NCI-H2227 (cell line): ENCODE measurements at regions not wholly inside any gene's neighbourhood (a gene's known extent, or its start where the extent isn't known, plus 50 kb on each side); places are given as distances from the start of the nearest gene placed in this dataset.

Experiments used
- DNase-seq: peaks from one replicate; lab custom pipeline; 2025; ENCODE audit not compliant: unreplicated experiment; lab: John Stamatoyannopoulos, UW

GRCh38 chr13:73428137-73428536, 369.3 kb downstream of the KLF5 start:
- DNase-seq: no peak

GRCh38 chr13:73422973-73423372, 364.2 kb downstream of the KLF5 start:
- no peak for DNase-seq

GRCh38 chr13:73421310-73421912, 362.6 kb downstream of the KLF5 start:
- DNase-seq: no peak

GRCh38 chr13:73419186-73419585, 360.4 kb downstream of the KLF5 start:
- no peak for DNase-seq

GRCh38 chr13:73417012-73417615, 358.3 kb downstream of the KLF5 start:
- DNase-seq: no peak

- no peak for DNase-seq
Observed at GRCh38 chr13:73416093-73416492, 357.3 kb downstream of the KLF5 start.

- DNase-seq: no peak
Observed at GRCh38 chr13:73413656-73414055, 354.9 kb downstream of the KLF5 start.

- DNase-seq: no peak
Observed at GRCh38 chr13:73412933-73413332, 354.1 kb downstream of the KLF5 start.

- DNase-seq: no peak
Observed at GRCh38 chr13:73411067-73411809, 352.4 kb downstream of the KLF5 start.

- DNase-seq: no peak
Observed at GRCh38 chr13:73406454-73406853, 347.6 kb downstream of the KLF5 start.

GRCh38 chr13:73404581-73404980, 345.8 kb downstream of the KLF5 start:
- DNase-seq: no peak

GRCh38 chr13:73403355-73404120, 344.7 kb downstream of the KLF5 start:
- DNase-seq: no peak

- DNase-seq: no peak
Observed at GRCh38 chr13:73401769-73402168, 343.0 kb downstream of the KLF5 start.

GRCh38 chr13:73399347-73400216, 340.8 kb downstream of the KLF5 start:
- DNase-seq: no peak

- DNase-seq: no peak
Observed at GRCh38 chr13:73397496-73398305, 338.9 kb downstream of the KLF5 start.

GRCh38 chr13:73394066-73394465, 335.3 kb downstream of the KLF5 start:
- DNase-seq: no peak

GRCh38 chr13:73390100-73390499, 331.3 kb downstream of the KLF5 start:
- no peak for DNase-seq

GRCh38 chr13:73388586-73388985, 329.8 kb downstream of the KLF5 start:
- DNase-seq: no peak

GRCh38 chr13:73387318-73387717, 328.5 kb downstream of the KLF5 start:
- DNase-seq: no peak

- no peak for DNase-seq
Observed at GRCh38 chr13:73385848-73386247, 327.0 kb downstream of the KLF5 start.
